Superior temporal gyrus (tissue), 1 donor: ENCODE measurements at regions not wholly inside any gene's neighbourhood (a gene's known extent, or its start where the extent isn't known, plus 50 kb on each side); places are given as distances from the start of the nearest gene placed in this dataset.

Experiments used
- DNase-seq: peaks from one replicate; pipeline ENCODE4 v3.0.0-alpha.2; 2016; ENCODE audit errors: extremely low spot score

DNA sequence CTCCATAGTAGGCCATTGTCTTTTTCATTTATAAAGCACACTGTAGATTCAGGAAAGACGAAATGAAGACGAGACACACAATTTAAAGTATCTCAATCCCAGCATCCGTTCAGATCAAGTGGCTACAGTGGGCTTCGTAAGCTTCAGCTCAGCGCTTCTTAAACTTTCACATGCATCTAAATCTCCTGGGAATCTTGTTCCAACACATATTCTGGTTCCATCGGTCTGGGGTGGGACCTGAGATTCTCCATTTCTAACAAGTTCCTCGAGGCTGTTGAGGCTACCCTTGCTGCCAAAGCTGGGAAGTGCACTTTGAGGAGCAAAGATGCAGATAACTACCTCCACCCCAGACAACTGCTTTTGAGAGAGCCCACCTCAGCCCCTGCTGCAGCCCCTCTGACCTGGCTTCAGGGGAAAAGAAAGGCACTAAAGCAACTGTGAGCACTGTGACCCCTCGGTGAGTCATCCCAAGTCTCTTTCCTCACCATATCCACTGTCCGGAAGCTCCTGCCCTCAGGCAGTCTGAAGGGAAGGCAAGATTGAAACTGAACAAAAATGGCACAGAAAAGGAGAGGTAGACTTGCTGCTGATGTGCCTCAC lies 201.1 kb upstream of the FBXO11 start:
- no peak for DNase-seq

DNA sequence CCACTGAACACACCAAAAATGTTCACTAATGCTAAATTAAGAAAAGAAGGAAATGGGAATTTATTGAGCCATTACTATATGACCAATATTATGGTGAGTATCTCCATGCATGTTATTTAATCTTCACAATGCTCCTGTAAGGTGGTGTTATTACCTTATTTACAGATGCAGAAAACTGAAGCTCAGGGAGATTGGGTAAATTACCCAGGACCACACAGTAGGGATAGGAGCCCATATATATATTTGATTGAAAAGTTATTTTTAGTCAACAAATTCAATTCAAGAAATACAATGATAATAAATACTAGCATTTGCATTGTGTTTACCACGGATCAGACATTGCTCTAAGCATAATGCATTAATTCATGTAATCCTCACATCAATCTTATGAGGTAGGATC lies 202.2 kb upstream of the FBXO11 start:
- DNase-seq = no peak

DNA sequence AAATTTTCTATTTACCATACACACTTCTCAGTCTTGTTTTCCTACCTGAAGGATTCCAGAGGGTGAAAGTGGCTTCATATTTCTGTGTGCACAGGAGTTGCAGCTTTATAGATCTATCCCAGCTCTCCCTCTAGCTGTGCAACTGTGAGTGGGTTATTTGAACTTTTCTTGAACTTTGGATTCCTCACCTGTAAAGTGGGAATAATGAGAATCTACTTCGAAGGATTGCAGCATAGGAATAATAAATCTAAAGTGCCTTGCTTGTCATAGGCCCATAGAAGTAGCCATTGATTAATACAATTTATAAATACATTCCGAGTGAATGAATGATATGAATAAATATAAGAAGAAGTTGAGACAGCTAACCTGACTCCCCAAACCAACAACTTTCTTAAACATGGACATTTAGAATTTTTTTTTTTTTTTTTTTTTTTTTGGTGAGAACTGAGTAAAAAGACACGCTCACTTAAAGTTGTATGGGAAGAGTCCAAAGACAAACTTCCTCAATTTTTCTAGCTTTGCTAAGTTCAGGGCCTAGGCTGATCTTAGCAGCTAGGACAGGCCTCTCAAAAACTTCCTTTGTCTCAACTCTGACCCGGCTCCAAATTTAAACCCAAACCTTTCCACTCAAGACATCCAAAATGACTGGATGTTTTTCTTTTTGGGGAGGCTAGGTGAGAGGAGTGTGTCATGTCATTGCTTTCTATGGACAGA lies 203.3 kb upstream of the FBXO11 start:
- DNase-seq = no peak

DNA sequence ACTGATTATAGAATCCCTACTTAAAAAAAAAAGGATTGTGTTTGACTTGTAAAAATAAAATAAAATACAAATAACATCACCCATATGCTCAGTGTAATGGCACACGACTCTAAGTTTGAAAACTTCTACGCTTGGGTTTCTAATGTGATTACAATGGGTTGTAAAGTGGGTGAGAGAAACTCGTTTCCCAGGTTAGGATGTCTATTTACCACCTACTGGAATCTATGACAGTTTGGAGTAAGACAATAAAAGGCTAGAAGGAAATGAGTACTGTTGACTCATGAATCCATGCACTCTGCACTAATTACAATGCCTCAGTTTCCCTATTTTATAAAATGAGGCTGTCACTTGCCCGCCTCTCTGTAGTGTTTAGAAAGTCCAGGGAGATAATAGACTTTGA lies 204.0 kb upstream of the FOXN2 start:
- no peak for DNase-seq

DNA sequence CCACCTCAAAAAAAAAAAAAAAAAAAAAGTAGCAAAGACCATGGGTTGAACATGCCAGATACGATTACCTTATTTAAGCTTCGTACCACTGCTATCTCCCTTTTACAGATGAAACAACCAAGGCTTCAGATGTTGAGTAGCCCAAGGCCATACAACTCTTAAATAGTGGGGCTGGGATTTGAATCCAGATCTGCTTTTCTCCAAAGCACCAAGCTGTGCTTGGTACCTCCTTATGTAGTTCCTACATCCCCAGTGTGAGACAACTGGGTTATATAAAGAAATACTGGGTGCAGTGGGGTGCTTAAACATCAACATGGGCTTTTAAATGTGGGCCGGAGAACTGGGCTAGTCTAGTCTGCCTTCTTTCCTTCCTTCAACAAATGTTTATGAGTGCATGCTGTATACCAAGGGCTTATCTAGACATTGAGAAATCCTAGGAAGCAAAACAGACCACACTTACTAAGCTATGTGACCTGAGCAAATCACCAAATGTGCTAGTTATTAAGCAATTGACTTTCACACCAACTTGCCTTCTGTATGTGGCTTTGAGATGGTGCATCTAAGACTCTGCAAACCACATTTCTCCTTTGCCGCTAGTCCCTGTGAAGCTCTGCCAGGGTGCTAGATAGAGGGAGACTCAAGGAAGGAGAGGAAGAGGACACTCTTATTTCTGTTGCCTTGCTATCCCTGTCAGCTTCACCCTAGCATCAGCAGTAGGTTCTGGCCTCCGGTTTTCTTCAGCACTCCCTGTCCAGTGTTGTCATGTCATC lies 201.4 kb upstream of the FOXN2 start:
- no peak for DNase-seq

DNA sequence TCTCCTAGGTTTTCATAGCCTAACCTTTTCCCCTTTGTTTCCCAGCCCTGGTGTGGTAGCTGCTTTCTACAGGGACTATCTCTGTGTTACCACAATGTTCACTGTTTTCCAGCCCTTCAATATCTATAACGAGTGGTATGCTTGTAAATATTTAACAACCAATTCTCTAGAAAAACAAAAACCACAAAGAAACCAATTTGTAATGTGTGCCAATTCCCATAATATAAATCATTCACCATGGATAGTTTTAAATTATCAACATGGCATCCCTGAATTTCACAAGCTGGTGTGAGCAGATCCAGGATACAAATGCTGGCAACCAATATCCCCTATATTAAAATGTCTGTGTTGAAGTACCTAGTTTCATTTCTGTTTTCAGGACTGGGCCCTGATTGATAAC lies 200.7 kb upstream of the FOXN2 start:
- no peak for DNase-seq

DNA sequence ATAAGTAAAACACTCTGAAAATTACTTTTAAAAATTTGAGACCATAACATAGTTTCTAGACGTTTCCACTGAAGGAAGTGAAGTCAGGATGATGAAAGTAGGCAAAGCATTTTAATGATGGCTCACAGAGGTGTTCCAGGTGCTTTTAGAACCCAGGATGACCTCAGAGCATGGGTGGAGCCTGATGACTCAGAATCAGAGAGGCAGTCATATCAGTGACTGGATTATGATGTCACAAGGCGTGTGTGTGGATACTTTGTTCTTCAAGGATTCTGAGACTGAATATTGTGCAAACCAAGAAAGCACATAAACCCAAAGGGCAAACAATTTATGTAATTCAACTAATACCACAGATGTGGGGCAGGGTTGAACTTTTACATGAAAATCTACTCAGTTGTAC lies 200.2 kb upstream of the FOXN2 start:
- no peak for DNase-seq

DNA sequence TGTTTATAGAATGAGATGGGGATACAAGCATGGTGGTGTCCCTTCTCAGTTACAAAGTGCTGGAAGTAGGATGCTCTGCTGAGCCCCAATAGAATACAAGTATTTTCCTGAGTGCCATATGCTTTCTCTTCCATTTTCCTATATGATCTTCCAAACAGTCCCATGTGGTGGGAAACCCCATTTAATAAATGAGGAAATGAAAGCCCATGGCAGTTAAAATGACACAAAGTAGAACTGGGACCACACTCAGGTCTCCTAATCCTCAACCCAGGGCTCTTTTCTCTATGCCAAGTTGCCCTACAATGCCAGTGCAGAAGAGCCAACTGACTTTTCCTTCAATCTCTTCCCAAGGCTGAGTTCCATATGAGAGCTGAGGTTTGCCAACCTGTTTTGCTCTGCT lies 198.0 kb upstream of the FOXN2 start:
- no peak for DNase-seq

DNA sequence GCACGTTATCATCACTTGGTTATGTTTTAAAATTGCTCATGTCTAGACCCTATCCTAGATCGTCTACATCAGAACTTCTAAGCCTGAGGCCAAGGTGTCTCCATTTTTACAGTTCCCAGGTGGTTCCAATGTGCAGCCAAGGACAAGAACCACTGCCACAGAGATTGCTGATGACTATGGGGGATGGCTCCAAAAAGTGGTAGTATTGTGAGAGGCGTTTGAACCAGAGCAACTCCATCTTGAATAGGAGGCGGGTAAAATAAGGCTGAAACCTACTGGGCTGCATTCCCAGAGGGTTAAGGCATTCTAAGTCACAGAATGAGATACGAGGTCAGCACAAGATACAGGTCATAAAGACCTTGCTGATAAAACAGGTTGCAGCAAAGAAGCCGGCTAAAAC lies 195.6 kb upstream of the FOXN2 start:
- no peak for DNase-seq

DNA sequence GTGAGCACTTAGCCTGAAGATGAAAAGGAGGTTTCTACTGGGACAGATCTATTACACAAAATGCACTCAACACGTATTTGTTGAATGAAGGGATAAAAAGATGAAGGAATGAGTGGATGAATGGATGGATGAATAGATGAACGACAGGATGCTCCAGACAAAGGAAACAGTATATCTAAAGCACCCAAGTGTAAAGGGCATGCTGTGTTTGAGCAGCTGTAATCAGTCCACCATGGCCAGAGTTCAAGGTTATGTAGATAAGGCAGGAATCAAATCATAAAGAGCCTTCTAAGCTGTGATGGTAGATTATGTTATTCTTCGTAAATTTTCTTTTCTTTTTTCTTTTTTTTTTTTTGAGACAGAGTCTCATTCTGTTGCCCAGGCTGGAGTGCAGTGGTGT lies 194.4 kb upstream of the FOXN2 start:
- no peak for DNase-seq

DNA sequence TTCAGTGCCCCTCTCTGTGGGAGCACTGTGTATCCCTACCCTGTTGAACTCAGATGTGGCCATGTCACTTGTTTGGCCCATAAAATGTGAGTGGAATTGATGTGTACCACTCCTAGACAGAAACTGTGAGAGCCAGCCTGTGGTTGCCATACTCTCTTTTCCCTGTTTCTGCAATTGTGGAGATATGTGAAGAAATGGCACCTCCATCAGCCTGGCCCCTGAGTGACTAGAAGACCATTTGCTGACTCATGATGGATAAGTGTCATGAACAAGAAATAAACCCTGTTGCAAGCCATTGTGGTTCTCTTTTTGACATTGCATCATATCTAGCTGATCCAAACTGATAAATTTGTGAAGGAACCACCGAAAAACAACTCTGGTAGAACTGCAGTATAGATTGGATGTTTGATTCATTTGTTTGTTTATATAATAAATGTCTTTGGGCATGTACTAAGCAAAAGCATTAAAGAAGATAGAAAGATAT lies 193.7 kb upstream of the FOXN2 start:
- DNase-seq = no peak

DNA sequence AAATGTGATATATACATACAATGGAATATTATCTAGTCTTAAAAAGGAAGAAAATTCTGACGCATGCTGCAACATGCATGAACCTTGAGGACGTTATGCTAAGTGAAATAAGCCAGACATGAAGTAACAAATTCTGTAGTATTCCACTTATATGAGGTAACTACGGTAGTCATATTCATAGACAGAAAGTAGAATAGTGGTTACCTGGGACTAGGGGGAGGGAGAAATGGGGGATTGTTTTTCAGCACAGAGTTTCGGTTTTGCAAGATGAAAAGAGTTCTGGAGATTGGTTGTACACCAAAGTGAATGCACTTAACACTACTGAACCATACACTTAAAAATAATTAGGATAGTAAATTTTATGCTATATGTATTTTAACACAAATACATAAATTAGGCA lies 192.3 kb upstream of the FOXN2 start:
- DNase-seq = no peak

DNA sequence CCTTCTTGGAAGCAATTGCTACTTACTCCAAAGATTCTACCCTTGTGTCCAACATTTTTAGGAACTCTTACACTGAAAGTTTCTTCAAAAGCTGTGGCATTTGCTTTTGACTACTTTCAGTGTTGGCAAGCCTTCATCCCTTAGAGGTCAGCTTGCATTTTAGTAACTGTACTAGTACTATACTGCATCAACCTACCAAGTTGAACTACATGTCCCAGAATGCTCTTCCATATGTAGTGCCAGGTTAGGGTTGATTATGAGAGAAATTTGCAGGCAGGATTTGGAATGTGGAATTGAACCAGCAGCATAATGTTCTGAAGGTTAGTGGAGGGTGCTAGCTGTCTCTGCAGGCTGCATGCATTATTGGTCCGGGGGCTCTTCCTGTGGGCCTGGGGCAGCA lies 189.9 kb upstream of the FOXN2 start:
- DNase-seq = no peak

DNA sequence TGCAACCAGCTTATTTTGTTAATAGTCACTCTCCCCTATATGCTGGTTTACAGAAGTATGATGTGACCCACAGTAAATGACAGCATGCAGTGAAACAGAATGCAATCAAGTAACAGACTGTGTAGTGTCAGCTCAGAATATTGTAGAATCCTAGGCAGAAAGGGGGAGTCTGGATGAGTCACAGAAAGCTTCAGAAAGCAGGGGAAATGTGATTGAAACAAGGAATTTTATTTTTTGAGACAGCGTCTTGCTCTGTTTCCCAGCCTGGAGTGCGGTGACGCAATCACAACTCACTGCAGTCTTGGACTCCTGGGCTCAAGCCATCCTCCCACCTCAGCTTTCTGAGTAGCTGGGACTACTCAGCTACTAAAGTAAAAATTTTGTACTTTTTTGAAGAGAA lies 188.3 kb upstream of the FOXN2 start:
- DNase-seq = peak; percentile 54

DNA sequence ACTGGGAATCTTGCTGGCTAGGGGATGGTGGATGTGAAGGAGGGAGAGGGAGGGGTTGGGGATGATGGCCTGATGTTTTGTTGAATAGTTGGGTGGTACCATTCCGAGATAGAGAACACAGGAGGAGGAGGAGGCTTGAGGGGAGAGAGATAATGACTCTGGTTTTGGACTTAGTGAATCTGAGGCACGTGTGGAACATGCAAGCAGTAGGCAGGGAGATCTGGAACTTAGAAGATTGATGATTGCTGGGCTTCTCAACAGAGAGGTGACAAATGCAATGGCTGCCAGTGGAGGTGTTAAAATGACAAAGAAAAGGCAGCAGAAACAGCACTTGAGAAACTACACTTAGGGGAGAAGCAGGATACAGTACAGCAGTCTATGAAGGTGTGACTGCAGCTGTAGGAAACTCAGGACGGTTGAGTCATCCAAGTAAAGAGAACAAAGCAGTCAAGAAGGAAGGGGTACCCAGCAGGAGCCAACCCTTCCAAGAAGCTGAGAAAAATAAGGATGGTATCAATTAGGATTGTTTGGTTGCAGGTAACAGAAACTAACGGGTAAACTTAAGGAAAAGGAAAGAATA lies 186.8 kb upstream of the FOXN2 start:
- DNase-seq = peak; percentile 29

DNA sequence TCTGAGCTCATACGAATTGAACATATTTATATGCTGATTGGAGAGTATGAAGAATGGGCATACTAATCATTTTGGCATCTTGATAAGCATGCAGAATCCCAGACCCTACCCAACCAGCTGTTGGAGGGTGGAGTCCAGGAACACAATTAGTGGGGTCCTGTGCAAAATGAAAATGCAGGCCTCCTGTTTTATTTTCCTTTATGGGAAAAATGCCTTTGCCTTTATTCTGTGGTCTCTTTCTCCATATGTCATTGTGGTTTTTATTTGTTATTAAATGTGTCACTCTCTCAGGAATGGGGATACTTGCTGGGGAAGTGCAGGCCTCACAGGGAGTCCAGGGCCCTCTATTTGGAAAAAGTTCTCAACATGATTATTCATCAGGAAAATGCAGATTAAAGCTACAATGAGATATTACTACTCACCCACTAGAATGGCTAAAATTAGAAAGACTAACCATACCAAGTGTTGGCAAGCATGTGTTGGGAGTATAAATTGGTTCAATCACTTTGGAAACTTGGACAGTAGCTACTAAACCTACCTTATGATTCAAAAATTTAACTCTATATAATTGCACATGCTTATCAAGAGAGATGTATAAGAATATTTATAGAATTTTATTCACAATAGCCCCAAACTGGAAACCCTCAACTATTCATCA lies 185.1 kb upstream of the FOXN2 start:
- no peak for DNase-seq

DNA sequence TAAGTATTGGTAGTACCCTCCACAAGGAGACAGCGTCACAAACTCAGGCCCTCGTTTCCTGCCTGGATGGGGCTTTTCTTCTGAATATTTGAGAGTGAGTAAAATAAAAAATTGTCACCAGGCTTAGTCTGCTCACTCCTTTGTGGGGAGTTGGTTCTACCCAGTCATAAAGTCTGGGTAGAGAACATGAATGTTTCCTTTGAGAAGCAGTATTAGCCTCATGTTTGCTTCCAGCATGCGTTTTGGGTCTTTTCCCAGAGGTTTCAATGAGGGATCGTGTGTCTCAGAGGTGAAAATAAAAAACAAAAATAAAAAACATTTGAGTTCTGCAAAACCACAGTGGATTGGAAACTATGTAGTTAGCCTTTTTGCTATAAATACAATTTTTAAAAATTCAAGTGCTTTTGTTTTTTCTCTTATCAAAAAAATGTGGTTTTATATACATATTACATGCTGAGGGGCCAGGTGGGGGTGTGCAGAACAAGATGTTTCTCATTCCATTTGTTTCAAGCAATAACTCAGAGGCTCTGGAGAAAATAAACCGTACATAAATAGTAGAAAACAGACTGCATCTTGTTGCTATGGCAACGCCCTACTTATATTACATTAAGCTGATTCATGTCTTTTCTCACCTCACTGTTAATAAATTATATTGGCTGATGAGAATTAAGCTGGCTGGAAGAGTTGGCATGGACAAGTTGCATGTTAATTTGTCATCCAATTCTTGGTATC lies 182.8 kb upstream of the FOXN2 start:
- peak; percentile 77 for DNase-seq

DNA sequence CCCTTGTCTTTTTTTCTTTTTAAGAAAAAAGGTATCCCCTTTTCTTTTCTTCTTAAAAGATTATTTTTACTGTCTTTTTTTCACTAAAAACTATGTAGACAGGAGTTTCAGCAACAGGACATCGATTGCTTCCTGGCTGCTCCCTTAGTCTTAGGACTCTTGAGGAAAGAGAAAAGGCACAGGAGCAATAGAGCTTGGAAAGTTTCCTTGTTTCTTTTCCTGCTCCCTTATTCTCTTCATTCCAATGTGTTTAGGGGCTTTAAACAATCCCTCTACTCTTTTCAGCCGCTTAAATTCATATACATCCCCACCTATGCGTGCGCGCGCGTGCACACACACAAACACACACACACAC lies 182.2 kb upstream of the FOXN2 start:
- no peak for DNase-seq

DNA sequence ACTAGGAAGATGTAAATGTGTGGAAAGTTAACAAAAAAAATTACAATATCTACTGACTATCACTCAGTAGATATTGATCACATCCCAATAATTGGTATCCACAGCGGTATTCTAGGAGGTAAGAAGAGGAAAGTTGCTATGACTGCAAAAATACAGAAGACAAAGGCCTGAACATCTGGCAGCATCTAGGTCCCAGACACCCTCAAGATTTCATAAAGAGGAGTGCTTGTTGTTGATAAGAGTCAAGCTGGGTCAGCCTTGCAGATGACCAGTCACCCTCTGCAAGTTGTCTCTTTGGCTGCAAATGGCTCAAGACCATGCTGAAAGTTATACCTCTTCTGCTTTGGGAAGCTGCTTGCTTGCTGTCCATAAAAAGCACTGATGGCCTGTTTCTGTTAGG lies 179.8 kb upstream of the FOXN2 start:
- no peak for DNase-seq

DNA sequence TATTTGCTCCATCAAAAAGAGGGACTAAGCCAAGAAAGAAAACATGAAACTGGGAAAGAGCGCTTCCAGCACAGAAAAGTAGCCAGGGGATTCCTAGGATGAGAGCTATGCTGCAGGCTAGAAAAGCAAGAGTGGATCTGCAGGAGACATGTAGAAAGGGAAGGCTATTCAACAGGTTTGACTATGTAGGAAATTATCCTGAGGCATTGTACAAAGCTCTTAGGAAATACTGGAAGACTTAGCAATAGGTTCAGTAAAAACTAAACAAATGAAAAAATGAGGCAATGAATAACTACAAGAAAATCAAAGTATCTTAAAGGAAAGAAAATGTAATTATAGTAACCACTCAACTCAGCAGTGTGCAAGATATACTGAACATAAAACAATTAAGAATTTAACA lies 178.7 kb upstream of the FOXN2 start:
- no peak for DNase-seq

DNA sequence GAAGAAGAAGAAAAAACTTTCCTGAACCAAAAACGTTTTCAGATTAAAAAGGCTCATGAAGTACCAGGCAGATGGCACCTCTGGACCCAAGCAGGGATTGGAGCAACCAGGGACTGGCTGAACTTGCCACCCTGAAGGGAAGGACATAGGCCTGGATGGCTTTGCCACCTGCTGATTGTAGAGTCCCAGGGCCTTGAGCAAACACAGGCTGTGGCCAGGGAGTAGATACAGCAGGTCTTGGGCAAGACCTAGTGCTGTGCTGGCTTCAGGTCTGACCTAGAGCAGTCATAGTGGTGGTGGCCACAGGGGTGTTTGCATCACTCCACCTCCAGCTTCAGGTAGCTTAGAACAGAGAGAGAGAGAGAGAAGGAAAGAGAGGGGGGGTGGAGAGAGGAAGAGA lies 176.7 kb upstream of the FOXN2 start:
- DNase-seq = no peak

DNA sequence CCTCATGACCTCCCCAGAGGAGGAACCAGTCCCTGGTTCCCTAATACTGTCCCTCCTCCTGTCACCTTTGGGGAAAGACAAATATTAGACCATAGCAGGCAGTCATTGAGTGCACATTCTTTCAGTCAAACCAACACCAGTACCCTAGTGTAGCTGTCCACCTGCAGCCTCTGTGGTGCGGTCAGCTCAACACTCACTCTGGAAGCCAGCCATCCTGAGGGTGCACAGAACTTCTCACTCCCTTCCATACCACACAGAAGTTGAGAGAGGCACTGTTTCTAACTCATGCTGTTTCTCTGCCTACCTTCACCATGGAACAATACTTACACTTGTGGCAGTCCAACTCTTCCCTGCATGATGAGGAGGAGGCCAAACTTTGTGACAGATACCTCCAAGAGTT lies 175.6 kb upstream of the FOXN2 start:
- DNase-seq = no peak
